Endothelial cell of umbilical vein (primary cell): ENCODE measurements at regions not wholly inside any gene's neighbourhood (a gene's known extent, or its start where the extent isn't known, plus 50 kb on each side); places are given as distances from the start of the nearest gene placed in this dataset.

Source experiments
- BruUV-seq: library from RNA; stranded (reverse); fragments of 400-500 nt; replicated peaks from 2 replicates; lab custom pipeline; 2021; lab: Mats Ljungman, UMichigan
- CTCF ChIA-PET: fragments of 300-600, 350-600 bp; sonication (Branson Sonifier 250); formaldehyde crosslinking; loops from one replicate; lab custom pipeline; 2021; ENCODE audit warnings: antibody characterized with exemption, inconsistent platforms; lab: Charles Lee
- POLR2A ChIA-PET: fragments of 300-600, 350-600 bp; sonication (Branson Sonifier 250); formaldehyde crosslinking; loops from one replicate; lab custom pipeline; 2021; ENCODE audit warnings: antibody characterized with exemption, inconsistent platforms; lab: Charles Lee
- DNase-seq: peaks from one replicate; pipeline ENCODE4 v3.0.0-alpha.2; 2011; ENCODE audit warnings: low read depth, low spot score
- FAIRE-seq: peaks from 2 replicates; lab custom pipeline; 2011; peaks lifted over from hg19 to GRCh38; lab: Jason Lieb, UNC
- H2AFZ ChIP-seq: 2 replicates; pipeline ENCODE4 v1.6.0; 2012; ENCODE audit warnings: low read depth, low read length, control low read depth, inconsistent platforms
- H3K27ac ChIP-seq: 2 replicates; pipeline ENCODE4 v1.5.1; 2011; ENCODE audit warnings: low read depth, mild to moderate bottlenecking, control low read depth, low read length, moderate library complexity; ENCODE audit not compliant: insufficient read depth
- H3K27me3 ChIP-seq, 2 experiments: 2 replicates each; pipeline versions ENCODE4 v1.6.0 to v1.6.1; 2011; ENCODE audit warnings: low read length in 2 of 2, mixed read lengths in 1 of 2; ENCODE audit not compliant: control insufficient read depth in 2 of 2, insufficient read depth in 2 of 2
- H3K36me3 ChIP-seq, 2 experiments: 2 replicates in 1 of 2; 3 replicates in 1 of 2; pipeline ENCODE4 v1.5.1; 2011; ENCODE audit warnings: low read length in 2 of 2, mild to moderate bottlenecking in 1 of 2, moderate library complexity in 1 of 2; ENCODE audit not compliant: control insufficient read depth in 2 of 2, insufficient read depth in 2 of 2; ENCODE audit errors: extremely low read depth in 1 of 2
- H3K4me1 ChIP-seq: 3 replicates; pipeline ENCODE4 v1.5.1; 2011; ENCODE audit warnings: mild to moderate bottlenecking, low read length; ENCODE audit not compliant: control insufficient read depth, insufficient read depth; ENCODE audit errors: extremely low read depth
- H3K4me2 ChIP-seq: 2 replicates; pipeline ENCODE4 v1.6.1; 2011; ENCODE audit warnings: low read length, control low read depth, mixed read lengths; ENCODE audit not compliant: insufficient read depth
- H3K4me3 ChIP-seq, 3 experiments: fragments of 200-600 bp in 1 of 3; sonication (generic), shearing (Covaris generic) in 1 of 3; replicated peaks in 1 of 3; 2 replicates each; pipeline ENCODE4 v1.5.1; 2011 to 2016; ENCODE audit warnings: control low read depth in 3 of 3, low read length in 3 of 3, mild to moderate bottlenecking in 2 of 3, inconsistent platforms in 1 of 3, low read depth in 1 of 3, moderate library complexity in 1 of 3; ENCODE audit not compliant: insufficient read depth in 1 of 3
- H3K79me2 ChIP-seq: 2 replicates; pipeline ENCODE4 v1.6.0; 2012; ENCODE audit warnings: low read length, inconsistent platforms; ENCODE audit not compliant: control insufficient read depth, insufficient read depth
- H3K9ac ChIP-seq: replicated peaks from 2 replicates; pipeline ENCODE3; 2011; ENCODE audit warnings: low read length, control low read depth; ENCODE audit not compliant: insufficient read depth; ENCODE audit errors: extremely low read depth
- H3K9me1 ChIP-seq: replicated peaks from 3 replicates; pipeline ENCODE4 v1.6.0; 2011; ENCODE audit warnings: mild to moderate bottlenecking, low read length; ENCODE audit not compliant: control insufficient read depth, insufficient read depth; ENCODE audit errors: extremely low read depth
- H3K9me3 ChIP-seq: replicated peaks from 2 replicates; pipeline ENCODE4 v1.5.1; 2012; ENCODE audit warnings: low read length, inconsistent platforms; ENCODE audit not compliant: control insufficient read depth, insufficient read depth
- H4K20me1 ChIP-seq: replicated peaks from 2 replicates; pipeline ENCODE3; 2011; ENCODE audit warnings: mild to moderate bottlenecking, low read length; ENCODE audit not compliant: control insufficient read depth, insufficient read depth; ENCODE audit errors: extremely low read depth
- CTCF ChIP-seq, 2 donors: IDR thresholded peaks; 1 replicate in 1 of 2; 2 replicates in 1 of 2; pipeline ENCODE4 v1.5.1; 2011; ENCODE audit warnings: low read length in 2 of 2, mild to moderate bottlenecking in 2 of 2, moderate library complexity in 2 of 2, control low read depth in 1 of 2, inconsistent platforms in 1 of 2, low read depth in 1 of 2; ENCODE audit not compliant: insufficient read depth in 1 of 2; ENCODE audit errors: extremely low read depth in 1 of 2
- EZH2 ChIP-seq: IDR thresholded peaks from 2 replicates; pipeline ENCODE4 v1.6.1; 2012; ENCODE audit warnings: borderline replicate concordance, low read depth, mild to moderate bottlenecking, moderate library complexity, low read length, inconsistent platforms; ENCODE audit not compliant: severe bottlenecking
- FOS ChIP-seq: IDR thresholded peaks from 2 replicates; pipeline ENCODE4 v1.6.1; 2011; ENCODE audit warnings: mild to moderate bottlenecking, low read length, moderate library complexity, borderline replicate concordance; ENCODE audit not compliant: insufficient read depth
- GATA2 ChIP-seq: IDR thresholded peaks from 2 replicates; pipeline ENCODE4 v1.7.0; 2011; ENCODE audit warnings: low read depth, mild to moderate bottlenecking, moderate library complexity, mixed read lengths, low read length; ENCODE audit not compliant: insufficient read length, insufficient read depth
- JUN ChIP-seq: IDR thresholded peaks from 2 replicates; pipeline ENCODE4 v1.6.1; 2011; ENCODE audit warnings: borderline replicate concordance, low read depth; ENCODE audit not compliant: insufficient read length, insufficient read depth
- MAX ChIP-seq: IDR thresholded peaks from 2 replicates; pipeline ENCODE4 v1.6.1; 2011; ENCODE audit not compliant: insufficient read depth, insufficient read length
- MYC ChIP-seq: IDR thresholded peaks from one replicate; pipeline ENCODE4 v1.6.1; 2011; ENCODE audit warnings: mild to moderate bottlenecking, low read depth, low read length
- POLR2A ChIP-seq: IDR thresholded peaks from 2 replicates; pipeline ENCODE4 v1.6.1; 2012; ENCODE audit warnings: low read depth, mild to moderate bottlenecking, control low read depth, low read length
- POLR2AphosphoS5 ChIP-seq: IDR thresholded peaks from 2 replicates; pipeline ENCODE4 v1.6.1; 2012; ENCODE audit warnings: low read depth, mild to moderate bottlenecking, control low read depth, low read length, moderate library complexity; ENCODE audit not compliant: insufficient read depth
- dilution Hi-C: fragments of 300-500 bp; cut with MboI; formaldehyde crosslinking; loops from one replicate; pipeline ENCODE4 v1.15.0; 2019; ENCODE audit warnings: low sequenced_read_pairs; ENCODE audit not compliant: extremely low pct_ligation_motif_present
- intact Hi-C: fragments of 100-400 bp; cut with micrococcal nuclease; formaldehyde crosslinking; loops from one replicate; pipeline ENCODE4 v1.10.0; 2022

DNA sequence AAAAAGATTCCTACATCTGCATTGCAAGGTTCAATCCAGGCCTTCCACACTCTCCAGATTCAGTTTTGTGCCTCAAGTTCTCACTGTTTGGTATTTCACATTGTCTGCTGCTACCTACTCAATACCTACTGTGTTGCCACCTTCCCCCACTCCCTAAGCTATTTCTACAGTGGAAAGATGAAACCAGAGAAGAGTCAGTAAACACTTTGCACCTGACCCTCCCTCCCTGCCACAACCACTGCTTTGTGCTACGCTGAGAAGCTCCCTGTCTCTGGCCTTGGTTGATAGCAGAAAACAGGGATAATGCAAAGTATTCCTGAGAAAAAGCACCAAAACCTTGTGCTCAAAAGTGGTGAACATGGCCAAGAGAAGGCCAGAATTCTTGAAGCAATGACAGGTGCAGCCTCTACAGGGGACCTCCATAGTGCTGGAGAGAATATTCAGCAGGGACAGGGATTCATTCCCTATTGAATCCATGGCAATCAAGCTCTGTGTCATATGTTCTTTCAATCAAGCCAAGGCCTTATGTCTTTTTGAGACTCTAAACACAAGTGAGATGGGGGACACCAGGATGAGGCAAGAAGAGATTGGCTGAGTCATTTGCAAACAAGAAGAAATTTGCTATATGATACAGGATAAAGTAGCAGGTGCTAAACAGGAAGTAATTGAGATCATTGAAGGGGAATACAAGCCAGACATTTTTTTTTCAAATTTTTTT is 83.5 kb upstream of the LIPC start:
- peaks cover 7 to 9% of the 10 kb centered on the region in 2 experiments for H3K27me3 ChIP-seq
- dilution Hi-C loops (no loop called here), intact Hi-C loops (no loop called here)
- POLR2A ChIA-PET: no interaction called here
- no peak overlapping the region for H3K4me3 ChIP-seq
- FAIRE-seq: no peak
- H4K20me1 ChIP-seq: no peaks in the 10 kb centered on the region
- CTCF ChIA-PET: interaction anchor here (1.1 kb wide), 1 partner anchor 15 kb away, joined by 3 read pairs; no protein-coding TSS in a partner anchor
- H3K4me2 ChIP-seq: no peak overlapping the region
- no TSS peak for BruUV-seq
- H3K27ac ChIP-seq: no peak overlapping the region
- H2AFZ ChIP-seq: no peak overlapping the region
- no peak for DNase-seq
- no peaks in the 10 kb centered on the region for H3K4me1 ChIP-seq
- H3K36me3 ChIP-seq: no peaks in the 10 kb centered on the region
- no peak overlapping the region for H3K9ac ChIP-seq
- H3K9me3 ChIP-seq: no peaks in the 10 kb centered on the region
- H3K79me2 ChIP-seq: no peaks in the 10 kb centered on the region
- TF ChIP-seq CTCF (IDR thresholded peaks at IDR 0.05; ENCODE audit: extremely low read depth in 1 of 2, insufficient read depth in 1 of 2, low read depth in 1 of 2, low read length in 2 of 2): no peak
- TF ChIP-seq JUN: no peak
- TF ChIP-seq FOS: no peak
- no peak for TF ChIP-seq EZH2
- TF ChIP-seq POLR2AphosphoS5: no peak
- TF ChIP-seq MAX: no peak
- TF ChIP-seq POLR2A: no peak
- TF ChIP-seq GATA2: no peak
- TF ChIP-seq MYC: no peak
- H3K9me1 ChIP-seq: no peaks in the 10 kb centered on the region
